B cell (primary cell): ENCODE measurements at regions not wholly inside any gene's neighbourhood (a gene's known extent, or its start where the extent isn't known, plus 50 kb on each side); places are given as distances from the start of the nearest gene placed in this dataset.

Source experiments
- ATAC-seq: fragments of 200-7000 bp; cut with Tn5 transposase; one replicate; pipeline ENCODE4 v1.10.0; 2021; ENCODE audit warnings: low read depth, mild to moderate bottlenecking, moderate number of reproducible peaks, moderate library complexity
- CTCF ChIA-PET: fragments of 350-600 bp; sonication (Branson Sonifier 250); formaldehyde crosslinking; loops from one replicate; lab custom pipeline; 2021; ENCODE audit warnings: antibody characterized with exemption, inconsistent platforms; lab: Charles Lee
- POLR2A ChIA-PET: fragments of 350-600 bp; sonication (Branson Sonifier 250); formaldehyde crosslinking; loops from one replicate; lab custom pipeline; 2021; ENCODE audit warnings: antibody characterized with exemption; lab: Charles Lee
- DNase-seq: peaks from one replicate; pipeline ENCODE4 v3.0.0; 2013
- H2AFZ ChIP-seq: 2 replicates; pipeline ENCODE4 v1.6.1; 2012; ENCODE audit warnings: mild to moderate bottlenecking, low read depth, low read length; ENCODE audit not compliant: insufficient read depth, poor library complexity, severe bottlenecking
- H3K27ac ChIP-seq, 2 donors: 1 replicate in 1 of 2; 2 replicates in 1 of 2; pipeline ENCODE4 v1.5.1; 2012 to 2013; ENCODE audit warnings: low read length in 2 of 2, mild to moderate bottlenecking in 2 of 2, moderate library complexity in 1 of 2
- H3K27me3 ChIP-seq, 4 experiments: fragments of 200-600 bp in 1 of 4; sonication (generic) in 1 of 4; replicated peaks in 1 of 4; 1 replicate in 2 of 4; 2 replicates in 2 of 4; pipeline versions ENCODE4 v1.6.1 to v1.7.0; 2013 to 2016; ENCODE audit warnings: low read length in 3 of 4, mild to moderate bottlenecking in 2 of 4, mixed read lengths in 1 of 4, moderate library complexity in 1 of 4; ENCODE audit not compliant: insufficient read depth in 4 of 4, control insufficient read depth in 3 of 4; ENCODE audit errors: control extremely low read depth in 1 of 4
- H3K36me3 ChIP-seq, 2 experiments: replicated peaks in 1 of 2; 1 replicate in 1 of 2; 2 replicates in 1 of 2; pipeline versions ENCODE4 v1.6.1 to v1.7.1; 2013; ENCODE audit warnings: low read length in 1 of 2; ENCODE audit not compliant: insufficient read depth in 2 of 2, control insufficient read depth in 1 of 2; ENCODE audit errors: control extremely low read depth in 1 of 2, extremely low read depth in 1 of 2
- H3K4me1 ChIP-seq, 2 donors: fragments of 200-600 bp in 1 of 2; sonication (generic) in 1 of 2; 1 replicate in 1 of 2; 2 replicates in 1 of 2; pipeline versions ENCODE4 v1.5.1 to v1.6.1; 2013 to 2017; ENCODE audit warnings: low read length in 2 of 2; ENCODE audit not compliant: control insufficient read depth in 2 of 2, insufficient read depth in 2 of 2
- H3K4me2 ChIP-seq: replicated peaks from 2 replicates; pipeline ENCODE3; 2012; ENCODE audit warnings: mild to moderate bottlenecking, low read depth, low read length; ENCODE audit not compliant: poor library complexity, severe bottlenecking
- H3K4me3 ChIP-seq, 5 experiments: fragments of 200-600 bp in 1 of 5; sonication (generic) in 1 of 5; 1 replicate in 3 of 5; 2 replicates in 2 of 5; pipeline versions ENCODE4 v1.5.1 to v1.7.0; 2011 to 2016; ENCODE audit warnings: low read length in 4 of 5, mild to moderate bottlenecking in 4 of 5, low read depth in 2 of 5, control low read depth in 1 of 5, moderate library complexity in 1 of 5; ENCODE audit not compliant: insufficient read depth in 1 of 5; ENCODE audit errors: control extremely low read depth in 1 of 5, extremely low read depth in 1 of 5
- H3K79me2 ChIP-seq: fragments of 200-600 bp; sonication (generic); one replicate; pipeline ENCODE4 v1.6.0; 2016; ENCODE audit warnings: low read length; ENCODE audit not compliant: control insufficient read depth, insufficient read depth
- H3K9ac ChIP-seq: fragments of 200-600 bp; sonication (generic); 2 replicates; pipeline ENCODE4 v1.6.1; 2017; ENCODE audit warnings: mild to moderate bottlenecking, low read length, moderate library complexity
- H3K9me3 ChIP-seq, 3 donors: one replicate each; pipeline versions ENCODE4 v1.6.1 to v1.7.1; 2013; ENCODE audit warnings: low read length in 2 of 3; ENCODE audit not compliant: control insufficient read depth in 2 of 3, insufficient read depth in 1 of 3; ENCODE audit errors: control extremely low read depth in 1 of 3
- H4K20me1 ChIP-seq: 2 replicates; pipeline ENCODE4 v1.6.0; 2012; ENCODE audit warnings: mild to moderate bottlenecking, low read length; ENCODE audit not compliant: insufficient read depth, control insufficient read depth, poor library complexity, severe bottlenecking
- H3K27ac Mint-ChIP-seq: one replicate; pipeline ENCODE4 v1.8.0; 2021; ENCODE audit warnings: mixed read lengths
- H3K27me3 Mint-ChIP-seq: one replicate; pipeline ENCODE4 v1.8.0; 2021; ENCODE audit warnings: mixed read lengths
- H3K4me1 Mint-ChIP-seq: one replicate; pipeline ENCODE4 v1.8.0; 2021; ENCODE audit warnings: mixed read lengths
- H3K4me3 Mint-ChIP-seq: one replicate; pipeline ENCODE4 v1.8.0; 2021; ENCODE audit warnings: mixed read lengths
- H3K9me3 Mint-ChIP-seq: one replicate; pipeline ENCODE4 v1.8.0; 2022; ENCODE audit warnings: mixed read lengths; ENCODE audit not compliant: insufficient read depth
- CTCF ChIP-seq: fragments of 200-600 bp; IDR thresholded peaks from one replicate; pipeline ENCODE4 v1.8.0; 2022; ENCODE audit warnings: antibody characterized with exemption, mild to moderate bottlenecking
- EZH2 ChIP-seq: IDR thresholded peaks from 2 replicates; pipeline ENCODE4 v1.6.1; 2012; ENCODE audit warnings: borderline replicate concordance, low read depth, mild to moderate bottlenecking, moderate library complexity, low read length; ENCODE audit not compliant: insufficient read depth, poor library complexity, severe bottlenecking
- WGBS: methylation state at CpG from one replicate; pipeline ENCODE4 v1.1.5; 2013; ENCODE audit warnings: missing lambda C conversion rate; ENCODE audit not compliant: insufficient coverage; 5-methylcytosine and 5-hydroxymethylcytosine counted together
- intact Hi-C: fragments of 100-400 bp; cut with micrococcal nuclease; formaldehyde crosslinking; loops from one replicate; pipeline ENCODE4 v1.10.0; 2022

GRCh38 chr5:89313804-89314588, 431.0 kb upstream of the MEF2C start:
- Mint-ChIP-seq H3K4me1 (peaks cover 44% of the 10 kb centered on the region), H3K9me3 (no peaks in the 10 kb centered on the region), H3K27me3 (no peaks in the 10 kb centered on the region), H3K27ac (peak overlapping the region; percentile 85), H3K4me3 (peak overlapping the region; percentile 44)
- CTCF ChIA-PET: interaction anchor here (1.0 to 1.9 kb wide), 8 partner anchors 9 to 584 kb away, joined by 3 to 6 read pairs (median 5); partner anchors contain the start of gene MEF2C
- Histone ChIP-seq H3K4me1 (peaks cover 32% of the 10 kb centered on the region in 2 donors), H3K79me2 (no peaks in the 10 kb centered on the region), H4K20me1 (no peaks in the 10 kb centered on the region), H3K4me2 (peak overlapping the region; percentile 38), H3K27me3 (no peaks in the 10 kb centered on the region), H3K36me3 (no peaks in the 10 kb centered on the region), H3K9ac (peak overlapping the region; percentile 4), H2AFZ (peak overlapping the region; percentile 79), H3K27ac (peak overlapping the region; percentile 77 to 94), H3K9me3 (peaks cover 0 to 6% (median 0%) of the 10 kb centered on the region in 3 donors), H3K4me3 (no peak overlapping the region)
- DNase-seq (peak; percentile 73), ATAC-seq (peak; percentile 95)
- WGBS: no CpG with 5 or more reads among the region's 3 CpGs
- intact Hi-C loops: loop anchor here (2.0 to 5.0 kb wide), 5 partner anchors 29 to 485 kb away; no protein-coding TSS in a partner anchor
- POLR2A ChIA-PET: interaction anchor here (0.5 to 1.9 kb wide), 5 partner anchors 12 to 340 kb away, joined by 3 to 9 read pairs (median 5); no protein-coding TSS in a partner anchor
- TF ChIP-seq CTCF (no peak), EZH2 (no peak)

GRCh38 chr5:89313044-89313443, 430.1 kb upstream of the MEF2C start:
- H3K27me3 ChIP-seq: no peaks in the 10 kb centered on the region
- ATAC-seq (no peak), DNase-seq (peak; percentile 8)
- no peak overlapping the region for H3K4me2 ChIP-seq
- H3K27ac ChIP-seq: peak overlapping the region; percentile 77 to 94
- H3K36me3 ChIP-seq: no peaks in the 10 kb centered on the region
- intact Hi-C loops: loop anchor here (2.0 to 5.0 kb wide), 4 partner anchors 30 to 426 kb away; no protein-coding TSS in a partner anchor
- no peaks in the 10 kb centered on the region for H3K9me3 Mint-ChIP-seq
- TF ChIP-seq CTCF: no peak
- TF ChIP-seq EZH2: no peak
- ChIA-PET CTCF (interaction anchor here (1.2 to 1.9 kb wide), 4 partner anchors 11 to 583 kb away, joined by 3 to 5 read pairs (median 5); no protein-coding TSS in a partner anchor), POLR2A (interaction anchor here (1.5 to 1.9 kb wide), 3 partner anchors 11 to 125 kb away, joined by 3 to 9 read pairs (median 8); no protein-coding TSS in a partner anchor)
- peak overlapping the region; percentile 85 for H3K27ac Mint-ChIP-seq
- H4K20me1 ChIP-seq: no peaks in the 10 kb centered on the region
- peaks cover 0 to 5% (median 0%) of the 10 kb centered on the region in 3 donors for H3K9me3 ChIP-seq
- WGBS: 71% methylated on average over 2 of the region's 2 CpGs
- H3K27me3 Mint-ChIP-seq: no peaks in the 10 kb centered on the region
- no peak overlapping the region for H3K9ac ChIP-seq
- peaks cover 38% of the 10 kb centered on the region in 2 donors for H3K4me1 ChIP-seq
- H3K79me2 ChIP-seq: no peaks in the 10 kb centered on the region
- H3K4me1 Mint-ChIP-seq: peaks cover 51% of the 10 kb centered on the region
- H3K4me3 Mint-ChIP-seq: no peak overlapping the region
- peak overlapping the region; percentile 79 for H2AFZ ChIP-seq
- H3K4me3 ChIP-seq: no peak overlapping the region
